T-helper 1 cell treated with Interleukin-12 subunit alpha and Interleukin-12 subunit beta and Interleukin-4 antibody, amounts not matched to agents 30 ng/mL and 1 ng/mL, for 36 hours (primary cell): ENCODE measurements at regions not wholly inside any gene's neighbourhood (a gene's known extent, or its start where the extent isn't known, plus 50 kb on each side); places are given as distances from the start of the nearest gene placed in this dataset.

Source experiments
- intact Hi-C: fragments of 100-400 bp; cut with micrococcal nuclease; formaldehyde crosslinking; loops from one replicate; pipeline ENCODE4 v1.15.1; 2024

GRCh38 chr2:223511168-223511567 is 91.0 kb downstream of the SCG2 start:
- intact Hi-C loops: no loop called here

GRCh38 chr2:223513771-223514455 is 88.2 kb downstream of the SCG2 start:
- intact Hi-C loops: no loop called here

- intact Hi-C loops: no loop called here
These were observed 82.7 kb downstream of the SCG2 start for GRCh38 chr2:223519471-223519870.

GRCh38 chr2:223522796-223523195 is 79.4 kb downstream of the SCG2 start:
- intact Hi-C loops: no loop called here

GRCh38 chr2:223523551-223524001 is 78.6 kb downstream of the SCG2 start:
- intact Hi-C loops: no loop called here

- intact Hi-C loops: no loop called here
These were observed 78.1 kb downstream of the SCG2 start for GRCh38 chr2:223524066-223524465.

- intact Hi-C loops: no loop called here
These were observed 76.1 kb downstream of the SCG2 start for GRCh38 chr2:223526106-223526505.

GRCh38 chr2:223528036-223528435 is 74.1 kb downstream of the SCG2 start:
- intact Hi-C loops: no loop called here

- intact Hi-C loops: no loop called here
These were observed 72.5 kb downstream of the SCG2 start for GRCh38 chr2:223529696-223530095.

GRCh38 chr2:223530811-223531210 is 71.3 kb downstream of the SCG2 start:
- intact Hi-C loops: no loop called here

- intact Hi-C loops: no loop called here
These were observed 70.0 kb downstream of the SCG2 start for GRCh38 chr2:223532161-223532560.

- intact Hi-C loops: no loop called here
These were observed 69.4 kb downstream of the SCG2 start for GRCh38 chr2:223532712-223533111.

GRCh38 chr2:223536546-223536945 is 65.6 kb downstream of the SCG2 start:
- intact Hi-C loops: no loop called here

- intact Hi-C loops: no loop called here
These were observed 65.0 kb downstream of the SCG2 start for GRCh38 chr2:223537115-223537514.

GRCh38 chr2:223537651-223538601 is 64.2 kb downstream of the SCG2 start:
- intact Hi-C loops: no loop called here

- intact Hi-C loops: no loop called here
These were observed 63.2 kb downstream of the SCG2 start for GRCh38 chr2:223538920-223539440.

- intact Hi-C loops: no loop called here
These were observed 60.6 kb downstream of the SCG2 start for GRCh38 chr2:223541546-223541945.

- intact Hi-C loops: no loop called here
These were observed 59.7 kb downstream of the SCG2 start for GRCh38 chr2:223542501-223542900.

- intact Hi-C loops: no loop called here
These were observed 56.8 kb downstream of the SCG2 start for GRCh38 chr2:223545406-223545805.

- intact Hi-C loops: no loop called here
These were observed 56.3 kb downstream of the SCG2 start for GRCh38 chr2:223545830-223546229.
